Daoy (cell line): ENCODE measurements at regions not wholly inside any gene's neighbourhood (a gene's known extent, or its start where the extent isn't known, plus 50 kb on each side); places are given as distances from the start of the nearest gene placed in this dataset.
"Not testable (repeated sequence)": the region's sequence is repeated elsewhere in the genome, so short reads cannot be mapped to it uniquely, and the experiment has no call there.

Source experiments
- DNase-seq: peaks from one replicate; pipeline ENCODE4 v3.0.0-alpha.2; 2015; ENCODE audit warnings: low read depth

DNA sequence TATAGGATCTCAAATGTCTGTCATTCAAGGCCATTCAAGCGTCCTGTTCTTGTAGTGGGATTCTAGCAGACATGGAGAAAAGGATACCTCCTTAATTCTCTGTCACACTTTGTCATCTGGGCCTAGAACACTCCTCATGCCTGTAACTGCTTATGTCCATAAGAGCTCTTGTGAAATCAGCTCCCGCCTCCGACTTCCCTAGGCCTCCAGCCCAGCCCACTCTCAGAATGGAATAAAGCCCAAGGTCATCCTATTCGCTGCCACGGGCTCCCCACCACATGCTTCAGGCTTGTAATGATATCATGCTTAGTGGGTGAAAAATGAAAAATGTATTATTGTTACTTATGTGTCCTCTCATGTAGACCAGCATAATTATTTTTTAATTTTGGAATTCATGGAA is 632.5 kb downstream of the ISL1 start:
- no peak for DNase-seq

DNA sequence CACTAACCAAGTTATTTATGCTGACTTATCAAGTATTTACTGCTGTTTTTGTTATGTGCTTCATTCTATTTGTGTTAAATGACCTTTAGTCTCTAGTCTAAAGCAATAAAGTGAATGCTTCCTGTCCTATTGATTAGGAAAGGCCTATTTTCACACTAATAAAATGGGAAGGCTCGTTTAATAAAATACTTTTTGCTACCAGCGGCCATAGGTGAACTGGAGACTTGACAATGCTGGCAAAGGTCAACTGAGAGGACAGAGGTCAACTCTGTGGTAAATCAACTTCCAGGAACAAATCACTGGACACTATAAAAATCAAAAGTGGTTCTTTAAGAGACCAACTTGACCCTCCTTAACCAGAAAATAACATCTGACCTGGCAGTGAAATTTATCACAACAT is 634.3 kb downstream of the ISL1 start:
- no peak for DNase-seq

DNA sequence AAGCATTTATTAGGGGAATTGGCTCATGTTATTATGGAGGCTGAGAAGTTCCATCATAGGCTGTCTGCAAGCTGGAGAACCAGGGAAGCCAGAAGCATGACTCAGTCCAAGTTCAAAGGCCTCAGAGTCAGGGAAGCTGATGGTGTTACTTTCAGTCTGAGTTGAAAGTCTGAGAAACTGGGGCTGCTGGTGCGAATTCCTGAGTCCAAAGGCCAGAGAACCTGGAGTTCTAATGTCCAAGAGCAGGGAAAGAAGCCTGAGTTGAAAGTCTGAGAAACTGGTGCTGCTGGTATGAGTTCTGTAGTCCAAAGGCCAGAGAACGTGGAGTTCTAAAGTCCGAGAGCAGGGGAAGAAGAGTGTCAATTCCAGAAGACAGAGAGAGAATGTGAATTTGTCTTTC is 641.1 kb downstream of the ISL1 start:
- DNase-seq = no peak

DNA sequence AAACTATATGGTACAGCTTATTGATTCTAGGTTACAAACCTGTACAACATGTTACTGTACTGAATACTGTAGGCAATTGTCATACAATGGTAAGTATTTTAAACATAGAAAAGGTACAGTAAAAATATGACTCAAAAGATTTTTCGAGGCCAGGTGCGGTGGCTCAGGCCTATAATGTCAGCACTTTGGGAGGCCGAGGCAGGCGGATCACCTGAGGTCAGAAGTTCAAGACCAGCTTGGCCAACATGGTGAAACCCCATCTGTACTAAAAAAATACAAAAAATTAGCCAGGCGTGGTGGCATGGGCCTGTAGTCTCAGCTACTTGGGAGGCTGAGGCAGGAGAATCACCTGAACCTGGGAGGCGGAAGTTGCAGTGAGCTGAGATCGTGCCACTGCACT is 646.6 kb downstream of the ISL1 start:
- not testable (repeated sequence) for DNase-seq

DNA sequence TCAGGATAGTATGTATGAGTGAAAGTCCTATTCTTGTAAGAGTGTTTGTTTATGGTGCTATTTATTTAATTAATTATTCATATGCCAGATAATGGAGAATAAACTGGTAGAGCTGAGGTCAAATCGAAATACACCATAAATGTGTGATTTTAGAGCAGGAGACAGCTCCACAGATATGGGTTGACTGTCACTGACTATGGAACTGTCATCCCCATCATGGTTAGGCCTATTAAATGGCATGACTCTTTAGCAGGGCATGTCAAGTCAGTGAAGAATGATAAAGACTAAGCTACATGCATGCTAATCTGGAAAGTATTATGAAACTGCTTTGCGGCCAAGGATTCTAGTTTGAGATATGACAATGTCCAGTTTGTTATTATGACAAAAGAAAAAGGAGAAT is 658.6 kb downstream of the ISL1 start:
- no peak for DNase-seq

DNA sequence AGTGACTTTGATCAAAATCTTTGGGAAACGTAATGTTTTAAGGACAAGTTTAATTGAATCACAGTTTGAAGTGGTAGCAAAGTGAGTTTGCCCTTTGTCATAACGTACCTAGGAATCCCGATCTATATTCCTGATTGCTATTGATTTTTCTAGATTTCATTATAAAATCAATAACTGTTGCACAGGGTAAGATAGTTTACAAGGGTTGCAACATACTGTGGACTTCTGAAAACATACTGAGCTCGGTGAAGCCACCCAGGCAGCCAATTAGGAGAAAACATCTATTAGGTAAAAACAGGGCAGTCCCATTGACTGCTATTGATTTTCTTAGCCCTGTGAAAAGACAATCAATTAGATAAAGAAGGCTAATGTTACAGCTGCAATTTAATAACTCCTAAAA is 659.9 kb downstream of the ISL1 start:
- no peak for DNase-seq

DNA sequence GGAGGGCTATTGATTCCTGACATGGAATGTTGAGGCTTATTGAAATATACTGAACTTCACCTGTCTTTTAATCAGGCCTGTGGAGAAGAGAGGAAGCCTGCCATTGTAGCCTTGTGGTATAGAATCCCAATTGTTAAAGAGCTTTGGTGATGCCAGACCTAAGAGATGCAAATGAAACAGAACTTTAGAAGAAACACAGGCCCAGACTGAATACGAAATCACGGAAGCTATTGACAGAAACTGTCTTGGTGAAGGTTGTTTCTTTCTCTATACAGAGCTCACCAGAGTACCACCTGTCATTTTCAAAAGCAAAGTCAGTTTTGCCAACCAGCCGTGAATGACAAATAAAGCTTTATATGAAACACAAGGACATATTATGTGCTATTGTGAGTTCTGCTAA is 660.3 kb downstream of the ISL1 start:
- no peak for DNase-seq

DNA sequence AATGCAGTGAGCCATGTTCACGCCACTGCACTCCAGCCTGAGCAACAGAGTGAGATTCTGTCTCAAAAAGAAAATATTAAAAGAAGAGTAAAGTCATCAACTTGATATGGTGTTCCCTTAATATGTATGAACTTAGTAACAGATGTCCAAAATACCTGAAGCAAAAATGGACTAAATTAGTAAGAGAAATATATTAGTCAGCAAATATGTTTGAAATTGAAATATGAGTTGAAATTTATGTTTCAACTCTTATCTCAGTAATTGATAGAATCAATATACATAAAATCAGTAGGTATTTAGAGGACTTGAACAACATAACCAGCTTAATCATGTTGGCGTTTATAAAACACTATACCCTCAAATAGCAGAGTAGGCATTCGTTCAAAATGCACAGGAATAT is 668.5 kb downstream of the ISL1 start:
- no peak for DNase-seq

DNA sequence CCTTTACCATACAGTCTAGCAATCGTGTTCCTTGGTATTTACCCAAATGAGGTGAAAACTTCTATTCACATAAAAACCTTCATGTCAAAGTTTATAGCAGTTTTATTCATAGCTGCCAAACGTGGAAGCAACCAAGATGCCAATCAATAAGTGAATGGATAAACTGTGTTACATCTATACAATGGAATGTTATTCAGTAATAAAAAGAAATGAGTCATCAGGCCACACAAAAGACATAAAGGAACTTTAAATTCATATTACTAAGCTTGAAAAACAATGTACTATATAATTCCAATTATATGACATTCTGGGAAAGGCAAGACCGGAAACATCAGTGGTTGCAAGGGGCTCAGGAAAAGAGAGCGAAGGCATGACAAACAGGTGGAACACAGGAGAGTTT is 679.9 kb downstream of the ISL1 start:
- DNase-seq = no peak

DNA sequence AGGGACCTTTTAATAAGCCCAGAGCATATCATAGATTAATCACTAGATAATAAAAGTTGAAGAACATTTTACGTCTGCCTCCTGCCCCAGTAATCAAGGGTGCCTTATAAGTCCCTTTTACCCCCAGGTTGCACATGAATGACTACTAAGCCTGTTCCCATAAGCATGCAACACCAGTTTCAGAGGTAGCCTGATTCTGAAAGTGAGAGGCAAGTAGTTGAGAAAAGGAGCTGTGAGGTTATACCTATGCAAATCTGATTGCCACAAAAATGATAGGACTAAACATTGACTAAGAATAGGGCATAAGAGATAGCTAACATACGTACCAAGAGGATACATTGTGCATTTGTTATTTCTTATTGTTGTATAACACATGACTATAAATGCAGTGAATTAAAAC is 681.9 kb downstream of the ISL1 start:
- no peak for DNase-seq

DNA sequence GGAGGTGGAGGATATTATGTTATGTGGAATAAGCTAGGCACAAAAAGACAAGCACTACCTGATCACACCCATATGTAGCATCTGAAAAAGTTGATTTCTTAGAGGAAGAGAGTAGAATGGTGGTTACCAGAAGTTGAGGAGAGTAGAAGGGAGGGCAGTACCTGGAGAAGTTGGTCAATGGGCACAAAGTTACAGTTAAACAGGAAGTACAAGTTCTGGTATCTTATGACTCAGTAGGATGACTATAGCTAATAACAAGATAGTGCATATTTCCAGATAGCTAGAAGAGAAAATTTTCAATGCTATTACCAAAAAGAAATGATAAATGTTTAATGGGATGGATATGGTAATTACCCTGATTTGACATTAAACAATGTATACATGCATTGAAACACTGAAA is 686.7 kb downstream of the ISL1 start:
- DNase-seq = no peak

DNA sequence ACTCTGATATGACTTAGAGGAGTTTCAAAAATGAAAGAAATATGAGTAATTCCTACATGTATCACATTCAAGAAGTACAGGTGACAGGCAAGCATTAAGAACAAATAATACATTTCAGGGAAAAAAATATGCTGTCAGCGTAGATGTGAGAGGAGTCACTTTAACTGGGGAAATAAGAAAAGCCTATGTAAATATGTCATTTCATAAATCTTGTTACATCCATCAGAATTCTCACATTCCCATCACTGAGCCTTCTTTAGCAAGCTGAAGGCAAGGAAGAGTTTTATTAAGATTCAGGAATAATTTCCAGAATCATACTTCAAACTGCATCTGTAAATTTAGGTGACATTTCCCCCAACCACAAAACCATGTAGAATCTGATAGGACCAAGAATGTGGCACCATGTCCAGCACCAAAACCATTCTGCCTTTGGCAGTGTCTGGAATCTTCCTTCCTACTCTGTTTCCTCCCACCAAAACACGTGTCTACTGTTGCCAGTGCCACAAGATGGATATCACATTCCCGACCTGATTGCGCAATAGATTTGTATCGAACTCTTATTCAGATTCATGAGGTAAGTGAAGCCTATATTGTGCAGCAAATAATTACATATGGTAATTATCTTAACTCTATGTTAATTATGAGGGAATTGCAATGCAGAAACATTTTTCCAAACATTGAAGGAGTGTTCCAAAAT is 690.9 kb downstream of the ISL1 start:
- DNase-seq = no peak

DNA sequence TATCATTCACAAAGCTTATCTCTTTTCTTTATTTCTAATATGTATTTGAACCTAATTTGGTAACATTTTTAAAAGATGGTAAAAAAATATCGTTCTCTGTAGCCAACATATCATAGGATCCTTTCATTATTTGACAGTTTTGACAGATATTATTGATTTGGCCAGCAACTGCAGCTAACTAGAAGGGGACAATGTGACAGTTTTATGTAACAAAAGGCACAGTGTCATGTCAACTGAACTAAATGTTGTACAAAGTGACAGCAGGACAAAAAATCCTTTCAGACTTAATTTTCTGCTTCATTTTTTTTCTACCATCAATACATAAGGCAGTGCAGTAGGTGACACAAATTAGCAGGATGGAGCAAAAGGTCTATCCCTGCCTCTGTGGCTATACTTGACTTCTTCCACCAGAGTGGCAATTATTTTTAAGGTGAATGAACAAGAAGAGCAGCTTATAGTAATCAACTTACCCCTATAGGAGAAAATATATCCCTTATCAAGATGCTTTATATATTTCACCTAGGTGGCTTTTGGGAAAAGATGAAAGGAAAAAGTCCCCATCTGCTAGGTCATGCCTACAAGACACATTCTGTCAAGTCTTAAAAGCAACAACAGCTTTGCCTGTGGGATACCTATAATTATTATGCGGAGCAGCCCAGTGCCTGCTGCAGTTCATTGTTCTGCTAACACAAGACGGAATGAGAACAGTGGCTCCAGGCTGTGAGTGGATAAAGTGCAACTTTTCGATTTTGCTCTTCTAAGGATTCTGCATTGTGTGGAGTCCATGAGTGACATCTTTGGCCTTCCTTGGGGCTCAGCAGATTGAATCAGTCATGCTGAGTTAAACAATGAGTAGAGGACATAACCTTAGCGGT is 694.9 kb downstream of the ISL1 start:
- DNase-seq = no peak

DNA sequence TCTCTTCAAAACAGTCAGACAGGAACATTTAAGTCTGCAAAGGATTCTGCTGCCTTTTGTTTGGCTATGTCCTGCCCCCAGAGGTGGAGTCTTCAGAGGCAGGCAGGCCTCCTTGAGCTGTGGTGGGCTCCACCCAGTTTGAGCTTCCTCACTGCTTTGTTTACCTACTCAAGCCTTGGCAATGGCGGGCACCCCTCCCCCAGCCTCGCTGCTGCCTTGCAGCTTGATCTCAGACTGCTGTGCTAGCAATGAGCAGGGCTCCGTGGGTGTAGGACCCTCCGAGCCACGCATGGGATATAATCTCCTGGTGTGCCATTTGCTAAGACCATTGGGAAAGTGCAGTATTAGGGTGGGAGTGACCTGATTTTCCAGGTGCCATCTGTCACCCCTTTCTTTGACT is 685.4 kb upstream of the ITGA1 start:
- not testable (repeated sequence) for DNase-seq

DNA sequence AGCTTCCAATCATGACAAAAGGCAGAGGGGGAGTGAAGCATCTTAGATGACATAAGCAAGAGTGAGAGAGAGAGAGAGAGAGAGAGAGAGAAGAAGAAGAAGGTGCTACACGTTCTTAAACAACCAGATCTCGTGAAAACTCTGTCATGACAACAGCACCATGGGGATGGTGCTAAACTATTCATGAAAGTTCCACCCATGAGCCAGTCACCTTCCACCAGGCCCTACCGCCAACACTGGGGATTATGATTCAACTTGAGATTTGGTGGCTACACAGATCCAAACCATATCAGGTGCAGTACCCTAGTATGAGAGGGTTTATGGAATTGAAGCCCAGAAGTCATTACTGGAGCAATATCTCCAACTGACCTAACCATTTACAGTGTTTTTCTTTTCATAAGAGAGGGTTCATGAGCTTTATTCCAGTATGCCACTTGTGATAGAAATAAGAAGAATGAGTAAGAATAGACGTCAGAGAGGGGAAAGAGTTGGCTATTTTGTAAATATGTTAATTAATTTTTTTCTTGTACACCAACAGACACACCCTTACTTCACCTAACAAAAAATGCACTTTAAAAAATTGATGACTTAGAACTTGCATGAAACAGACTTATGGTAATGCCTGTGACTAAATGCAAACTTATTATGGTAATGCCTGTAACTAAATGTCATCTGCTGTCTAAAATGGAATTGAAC is 680.4 kb upstream of the ITGA1 start:
- DNase-seq = no peak

DNA sequence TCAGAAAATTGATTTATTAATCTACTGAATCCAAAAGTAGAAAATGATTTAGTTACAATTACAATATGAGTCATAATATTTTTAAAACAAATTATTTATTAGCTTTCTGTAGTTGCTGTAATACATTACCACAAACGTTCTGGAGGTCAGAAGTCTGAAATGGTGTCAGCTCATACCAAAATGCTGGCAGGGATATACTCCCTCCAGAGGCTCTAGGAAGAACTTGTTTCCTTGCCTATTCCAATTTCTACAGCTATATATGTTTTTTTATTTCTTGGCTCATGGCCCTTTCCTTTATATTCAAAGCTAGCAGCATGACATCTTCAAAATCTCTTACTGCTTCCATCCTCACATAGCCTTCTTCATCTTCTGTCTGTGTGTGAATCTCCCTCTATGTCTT is 667.9 kb upstream of the ITGA1 start:
- no peak for DNase-seq

DNA sequence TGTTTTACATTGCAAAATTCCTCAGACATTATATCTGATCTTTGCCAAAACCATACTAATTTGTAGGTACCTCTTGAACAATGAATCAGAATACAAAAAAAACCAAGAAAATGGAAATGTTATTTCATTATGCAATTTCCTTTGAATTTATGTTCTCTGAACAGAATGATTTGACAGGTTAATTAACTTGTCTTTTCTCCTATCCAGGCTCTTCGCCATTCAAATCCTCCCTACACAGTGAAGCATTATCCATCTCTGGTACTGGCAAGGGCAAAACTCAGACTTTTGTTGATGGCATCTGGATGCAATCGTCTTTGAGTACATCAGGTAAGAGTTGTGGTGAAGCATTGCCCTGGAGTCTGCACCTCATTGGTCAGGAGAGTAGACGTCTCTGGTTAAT is 655.7 kb upstream of the ITGA1 start:
- no peak for DNase-seq

DNA sequence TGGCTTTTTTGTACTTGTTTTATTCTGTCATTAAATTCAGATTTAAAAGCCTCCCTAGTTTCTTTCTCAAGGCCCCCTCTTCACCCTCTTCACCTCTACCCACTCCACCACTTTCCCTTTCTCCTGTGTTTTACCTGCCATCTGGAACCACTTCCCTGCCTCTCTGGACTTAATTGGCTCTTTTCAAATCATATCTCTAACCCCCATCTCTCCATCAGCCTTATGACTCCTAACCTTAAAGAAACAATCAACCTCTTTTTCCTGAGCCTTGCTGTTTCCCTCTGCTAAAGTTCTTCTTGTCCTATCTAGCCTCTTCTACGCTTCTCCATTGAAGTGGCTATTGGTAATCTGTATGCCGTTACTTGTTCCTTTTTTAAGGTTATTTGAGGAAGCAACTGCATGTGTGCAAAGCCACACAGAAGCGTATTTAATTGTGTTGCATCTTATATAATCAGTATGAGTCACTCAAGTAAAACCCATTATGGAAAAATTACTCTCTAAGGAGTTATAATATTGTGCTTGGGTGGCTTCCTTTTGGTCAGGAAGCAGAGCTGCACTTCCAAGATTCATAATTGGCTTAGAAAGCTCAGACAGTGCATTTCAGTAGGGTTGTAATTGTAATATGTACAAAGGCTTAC is 653.6 kb upstream of the ITGA1 start:
- DNase-seq = no peak

DNA sequence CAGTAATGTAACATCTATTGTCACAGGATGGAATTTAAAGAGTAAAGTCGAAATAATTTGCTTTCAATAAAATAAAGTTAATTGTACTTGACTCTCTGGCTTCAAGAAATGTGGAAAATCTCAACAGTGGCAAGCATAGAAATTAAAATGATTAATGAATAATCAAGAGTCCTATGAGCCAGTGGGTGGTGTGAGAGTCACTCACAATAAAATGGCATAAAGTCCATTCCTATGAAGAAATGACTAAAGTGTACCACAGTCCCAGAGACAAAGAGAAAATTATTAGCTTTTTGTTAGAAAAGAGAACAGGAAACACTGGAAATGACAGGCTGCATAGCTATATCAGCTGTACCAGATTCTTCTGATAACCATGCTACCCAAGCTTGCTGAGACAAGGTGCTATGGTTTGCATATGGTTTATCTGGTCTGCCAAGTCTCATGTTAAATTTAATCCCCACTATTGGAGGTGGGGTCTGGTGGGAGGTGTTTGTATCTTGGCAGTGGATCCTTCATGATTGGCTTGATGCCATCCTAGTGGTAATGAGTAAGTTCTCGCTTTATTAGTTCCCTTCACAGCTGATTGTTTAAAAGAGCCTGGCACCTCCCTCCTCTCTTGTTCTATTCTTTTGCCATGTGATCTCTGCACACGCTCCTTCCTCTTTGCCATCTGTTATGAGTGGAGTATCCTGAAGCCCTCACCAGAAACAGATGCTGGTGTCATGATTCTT is 647.7 kb upstream of the ITGA1 start:
- no peak for DNase-seq

DNA sequence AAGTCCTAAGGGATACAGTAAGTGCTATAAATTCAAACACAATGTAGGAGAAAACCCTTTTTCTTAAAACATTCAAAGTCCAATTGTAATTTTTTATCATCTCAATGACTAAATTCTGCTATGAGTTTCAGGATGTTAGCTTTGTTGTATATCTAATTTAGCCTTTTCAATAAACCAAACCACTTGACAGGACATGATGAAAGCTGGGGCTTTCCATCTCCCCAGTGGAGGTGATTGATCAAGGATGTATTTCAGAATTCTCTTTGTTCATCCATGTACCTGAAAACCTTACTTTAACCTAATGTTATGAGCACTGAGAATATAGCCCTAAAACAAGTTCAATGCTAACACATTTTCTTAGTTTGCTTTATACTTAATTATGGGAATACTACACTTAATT is 639.0 kb upstream of the ITGA1 start:
- DNase-seq = no peak

DNA sequence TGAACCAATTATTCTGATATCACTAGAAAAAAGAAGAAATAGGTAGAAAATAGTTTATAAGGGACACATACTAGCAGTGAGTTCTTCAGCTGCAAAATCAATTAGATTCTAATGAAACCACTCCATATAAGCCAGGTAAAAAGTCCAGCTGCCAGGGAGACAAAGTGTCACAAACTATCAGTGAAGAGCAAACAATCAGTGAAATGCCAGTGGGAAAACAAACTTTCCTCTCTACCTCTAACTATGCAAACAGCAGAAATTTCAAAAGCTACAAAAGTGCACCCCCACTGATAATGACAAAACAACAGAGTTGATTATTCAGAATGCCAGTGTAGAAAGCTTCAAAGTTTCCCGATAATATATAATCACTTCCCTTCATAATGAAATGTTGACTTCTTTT is 637.2 kb upstream of the ITGA1 start:
- no peak for DNase-seq

DNA sequence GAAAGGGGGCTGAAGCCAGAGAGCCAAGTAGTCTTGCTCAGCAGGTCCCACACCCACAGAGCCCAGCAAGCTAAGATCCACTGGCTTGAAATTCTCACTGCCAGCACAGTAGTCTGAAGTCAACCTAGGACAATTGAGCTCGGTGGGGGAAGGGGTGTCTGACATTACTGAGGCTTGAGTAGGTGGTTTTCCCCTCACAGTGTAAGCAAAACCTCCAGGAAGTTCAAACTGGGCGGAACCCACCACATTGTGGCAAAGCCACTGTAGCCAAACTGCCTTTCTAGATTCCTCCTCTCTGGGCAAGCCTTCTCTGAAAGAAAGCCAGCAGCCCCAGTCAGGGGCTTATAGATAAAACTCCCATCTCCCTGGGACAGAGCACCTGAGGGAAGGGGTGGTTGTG is 630.9 kb upstream of the ITGA1 start:
- not testable (repeated sequence) for DNase-seq
